ENCODE measurements at regions not wholly inside any gene's neighbourhood (a gene's known extent, or its start where the extent isn't known, plus 50 kb on each side); places are given as distances from the start of the nearest gene placed in this dataset.
"Not testable (repeated sequence)": the region's sequence is repeated elsewhere in the genome, so short reads cannot be mapped to it uniquely, and the experiment has no call there.

- no peaks in the 10 kb centered on the region for H3K9me3 ChIP-seq
- H3K27me3 ChIP-seq = no peaks in the 10 kb centered on the region
- ATAC-seq (ENCODE audit: low FRiP score in 2 of 2) = no peak
- TF ChIP-seq POLR2A (IDR thresholded peaks at IDR 0.05) (no peak), POLR2AphosphoS5 (IDR thresholded peaks at IDR 0.05) (no peak), CTCF (IDR thresholded peaks at IDR 0.05) (no peak), EP300 (IDR thresholded peaks at IDR 0.05) (no peak)
- no peaks in the 10 kb centered on the region for H3K36me3 ChIP-seq
- H3K27ac ChIP-seq = no peak overlapping the region
- H3K4me1 ChIP-seq = no peaks in the 10 kb centered on the region
- no peak overlapping the region for H3K4me3 ChIP-seq
- 90 to 96% methylated on average over 1 of the region's 1 CpG for WGBS, 2 donors
- DNase-seq = no peak
These were observed 73.2 kb upstream of the SLC38A4 start for GRCh38 chr12:46898989-46899388.

GRCh38 chr12:46900734-46901463 is 75.1 kb upstream of the SLC38A4 start:
- H3K4me1 ChIP-seq = peaks cover 0 to 2% (median 0%) of the 10 kb centered on the region in 4 donors
- no peaks in the 10 kb centered on the region for H3K9me3 ChIP-seq
- no peak overlapping the region for H3K4me3 ChIP-seq
- TF ChIP-seq POLR2A (IDR thresholded peaks at IDR 0.05) (no peak), CTCF (IDR thresholded peaks at IDR 0.05) (no peak), EP300 (IDR thresholded peaks at IDR 0.05) (no peak), POLR2AphosphoS5 (IDR thresholded peaks at IDR 0.05) (no peak)
- no peak for DNase-seq
- 80 to 81% methylated on average over 3 of the region's 3 CpGs for WGBS, 2 donors
- H3K27me3 ChIP-seq = no peaks in the 10 kb centered on the region
- ATAC-seq (ENCODE audit: low FRiP score in 2 of 2) = no peak
- no peak overlapping the region for H3K27ac ChIP-seq
- H3K36me3 ChIP-seq = no peaks in the 10 kb centered on the region

- H3K4me1 ChIP-seq = peaks cover 0 to 2% (median 0%) of the 10 kb centered on the region in 4 donors
- 61 to 93% methylated on average over 3 of the region's 3 CpGs for WGBS, 2 donors
- no peaks in the 10 kb centered on the region for H3K36me3 ChIP-seq
- H3K4me3 ChIP-seq = no peak overlapping the region
- H3K9me3 ChIP-seq = no peaks in the 10 kb centered on the region
- no peak for TF ChIP-seq POLR2AphosphoS5 (IDR thresholded peaks at IDR 0.05)
- no peak overlapping the region for H3K27ac ChIP-seq
- DNase-seq (no peak), ATAC-seq (ENCODE audit: low FRiP score in 2 of 2) (no peak)
- no peaks in the 10 kb centered on the region for H3K27me3 ChIP-seq
These were observed 75.8 kb upstream of the SLC38A4 start for GRCh38 chr12:46901464-46902205.

GRCh38 chr12:46903058-46903457 is 77.3 kb upstream of the SLC38A4 start:
- Histone ChIP-seq H3K4me3 (no peak overlapping the region), H3K36me3 (no peaks in the 10 kb centered on the region), H3K27ac (no peak overlapping the region), H3K27me3 (no peaks in the 10 kb centered on the region), H3K9me3 (no peaks in the 10 kb centered on the region), H3K4me1 (peaks cover 0 to 2% (median 0%) of the 10 kb centered on the region in 4 donors)
- 83 to 88% methylated on average over 2 of the region's 2 CpGs for WGBS, 2 donors
- TF ChIP-seq POLR2AphosphoS5 (IDR thresholded peaks at IDR 0.05) (no peak), POLR2A (IDR thresholded peaks at IDR 0.05) (no peak)
- DNase-seq = no peak
- ATAC-seq (ENCODE audit: low FRiP score in 2 of 2) = no peak

GRCh38 chr12:46904406-46905238 is 78.8 kb upstream of the SLC38A4 start:
- no peak for ATAC-seq (ENCODE audit: low FRiP score in 2 of 2)
- Histone ChIP-seq H3K36me3 (no peaks in the 10 kb centered on the region), H3K4me3 (no peak overlapping the region), H3K27me3 (no peaks in the 10 kb centered on the region), H3K27ac (no peak overlapping the region), H3K4me1 (peaks cover 0 to 2% (median 0%) of the 10 kb centered on the region in 4 donors), H3K9me3 (no peaks in the 10 kb centered on the region)
- WGBS, 2 donors = 86 to 87% methylated on average over 12 of the region's 12 CpGs
- no peak for TF ChIP-seq EP300 (IDR thresholded peaks at IDR 0.05)
- no peak for TF ChIP-seq CTCF (IDR thresholded peaks at IDR 0.05)
- no peak for TF ChIP-seq POLR2AphosphoS5 (IDR thresholded peaks at IDR 0.05)
- no peak for TF ChIP-seq POLR2A (IDR thresholded peaks at IDR 0.05)
- peak in 1 of 2 donors; percentile 11 for DNase-seq

GRCh38 chr12:46905239-46905627 is 79.4 kb upstream of the SLC38A4 start:
- DNase-seq; H3K27me3 ChIP-seq; ATAC-seq (ENCODE audit: low FRiP score in 2 of 2); H3K9me3 ChIP-seq; H3K27ac ChIP-seq; H3K4me1 ChIP-seq; H3K4me3 ChIP-seq; H3K36me3 ChIP-seq: not testable (repeated sequence)
- 65 to 67% methylated on average over 4 of the region's 4 CpGs for WGBS, 2 donors
